HCT116 (cell line): ENCODE measurements at regions not wholly inside any gene's neighbourhood (a gene's known extent, or its start where the extent isn't known, plus 50 kb on each side); places are given as distances from the start of the nearest gene placed in this dataset.
"Not testable (repeated sequence)": the region's sequence is repeated elsewhere in the genome, so short reads cannot be mapped to it uniquely, and the experiment has no call there.

Source experiments
- EZH2 ChIP-seq: fragments of 200-600 bp; sonication (generic); IDR thresholded peaks from 2 replicates; pipeline ENCODE4 v1.6.1; 2017; ENCODE audit warnings: antibody characterized with exemption, mixed run types
- EZH2phosphoT487 ChIP-seq: fragments of 200-600 bp; IDR thresholded peaks from 2 replicates; pipeline ENCODE4 v1.6.1; 2018; ENCODE audit warnings: antibody characterized with exemption, borderline replicate concordance
- JUND ChIP-seq: IDR thresholded peaks from 2 replicates; pipeline ENCODE4 v1.6.1; 2012
- POLR2A ChIP-seq: IDR thresholded peaks from 2 replicates; pipeline ENCODE4 v1.7.0; 2011; ENCODE audit warnings: borderline replicate concordance; ENCODE audit not compliant: insufficient read depth, insufficient read length; ENCODE audit errors: extremely low read depth
- POLR2AphosphoS5 ChIP-seq: IDR thresholded peaks from 2 replicates; pipeline ENCODE4 v1.6.1; 2011; ENCODE audit warnings: mild to moderate bottlenecking, low read depth, low read length, moderate library complexity
- REST ChIP-seq: IDR thresholded peaks from 2 replicates; pipeline ENCODE4 v1.6.1; 2012; ENCODE audit warnings: low read depth
- SRF ChIP-seq: IDR thresholded peaks from 2 replicates; pipeline ENCODE4 v1.6.1; 2012; ENCODE audit warnings: low read depth
- TCF7L2 ChIP-seq: IDR thresholded peaks from 2 replicates; pipeline ENCODE4 v1.7.0; 2011; ENCODE audit warnings: borderline replicate concordance, inconsistent platforms; ENCODE audit not compliant: insufficient read depth, insufficient read length; ENCODE audit errors: extremely low read depth
- YY1 ChIP-seq: IDR thresholded peaks from 2 replicates; pipeline ENCODE4 v1.6.1; 2011; ENCODE audit warnings: low read length, low read depth, moderate library complexity, mild to moderate bottlenecking; ENCODE audit not compliant: insufficient replicate concordance; ENCODE audit errors: extremely low read depth
- ZBTB33 ChIP-seq: IDR thresholded peaks from 2 replicates; pipeline ENCODE4 v1.6.1; 2011; ENCODE audit warnings: mild to moderate bottlenecking, low read length, moderate library complexity; ENCODE audit not compliant: insufficient replicate concordance; ENCODE audit errors: extremely low read depth
- ZFX ChIP-seq: fragments of 450-650 bp; IDR thresholded peaks from 2 replicates; pipeline ENCODE4 v1.6.1; 2017
- ZNF274 ChIP-seq: fragments of 200-500 bp; sonication (Bioruptor generic); IDR thresholded peaks from 2 replicates; pipeline ENCODE4 v1.6.1; 2014; ENCODE audit warnings: mild to moderate bottlenecking, low read depth, low read length, inconsistent platforms
- TF ChIP-seq, protein P1 (sequence below), 3 experiments: fragments of 200-600 bp in 1 of 3; sonication (generic) in 1 of 3; IDR thresholded peaks in 2 of 3; conservative IDR thresholded peaks in 1 of 3; 2 replicates each; pipeline ENCODE4 v1.5.1; 2012 to 2017; ENCODE audit warnings: low read depth in 2 of 3, low read length in 2 of 3, antibody characterized with exemption in 1 of 3, borderline replicate concordance in 1 of 3, control low read depth in 1 of 3, mild to moderate bottlenecking in 1 of 3, mixed read lengths in 1 of 3, mixed run types in 1 of 3, moderate library complexity in 1 of 3; ENCODE audit not compliant: insufficient read depth in 1 of 3
- TF ChIP-seq, protein P2 (sequence below): IDR thresholded peaks from 2 replicates; pipeline ENCODE4 v1.6.1; 2012

DNA sequence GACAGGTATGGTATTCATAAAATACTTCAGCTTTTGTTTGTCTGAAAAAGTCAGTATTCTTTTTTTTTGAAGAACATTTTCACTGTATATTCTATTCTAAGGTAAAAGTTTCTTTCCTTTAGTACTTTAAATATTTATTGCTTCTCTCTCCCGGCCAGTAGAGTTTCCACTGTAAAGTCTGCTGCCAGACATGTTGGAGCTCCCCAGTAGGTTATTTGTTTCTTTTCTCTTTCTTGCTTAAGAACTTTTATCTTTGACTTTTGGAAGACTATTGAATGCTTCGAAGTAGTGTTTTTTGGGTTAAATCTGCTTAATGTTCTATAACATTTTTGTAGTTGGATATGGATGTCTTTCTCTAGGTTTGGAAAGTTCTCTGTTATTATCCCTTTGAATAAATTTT is 1613.3 kb downstream of the SPATA31A7 start:
- TF ChIP-seq, protein P1, sequence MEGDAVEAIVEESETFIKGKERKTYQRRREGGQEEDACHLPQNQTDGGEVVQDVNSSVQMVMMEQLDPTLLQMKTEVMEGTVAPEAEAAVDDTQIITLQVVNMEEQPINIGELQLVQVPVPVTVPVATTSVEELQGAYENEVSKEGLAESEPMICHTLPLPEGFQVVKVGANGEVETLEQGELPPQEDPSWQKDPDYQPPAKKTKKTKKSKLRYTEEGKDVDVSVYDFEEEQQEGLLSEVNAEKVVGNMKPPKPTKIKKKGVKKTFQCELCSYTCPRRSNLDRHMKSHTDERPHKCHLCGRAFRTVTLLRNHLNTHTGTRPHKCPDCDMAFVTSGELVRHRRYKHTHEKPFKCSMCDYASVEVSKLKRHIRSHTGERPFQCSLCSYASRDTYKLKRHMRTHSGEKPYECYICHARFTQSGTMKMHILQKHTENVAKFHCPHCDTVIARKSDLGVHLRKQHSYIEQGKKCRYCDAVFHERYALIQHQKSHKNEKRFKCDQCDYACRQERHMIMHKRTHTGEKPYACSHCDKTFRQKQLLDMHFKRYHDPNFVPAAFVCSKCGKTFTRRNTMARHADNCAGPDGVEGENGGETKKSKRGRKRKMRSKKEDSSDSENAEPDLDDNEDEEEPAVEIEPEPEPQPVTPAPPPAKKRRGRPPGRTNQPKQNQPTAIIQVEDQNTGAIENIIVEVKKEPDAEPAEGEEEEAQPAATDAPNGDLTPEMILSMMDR (IDR thresholded peaks at IDR 0.05 in 2 of 3, conservative IDR thresholded peaks at IDR 0.05 in 1 of 3; ENCODE audit: borderline replicate concordance in 1 of 3, insufficient read depth in 1 of 3, low read depth in 2 of 3, low read length in 2 of 3), result not testable (repeated sequence)
- TF ChIP-seq ZFX, EZH2phosphoT487, EZH2, POLR2AphosphoS5, JUND, REST, POLR2A, ZBTB33, ZNF274, SRF, TCF7L2, YY1: not testable (repeated sequence)
- TF ChIP-seq, protein P2, sequence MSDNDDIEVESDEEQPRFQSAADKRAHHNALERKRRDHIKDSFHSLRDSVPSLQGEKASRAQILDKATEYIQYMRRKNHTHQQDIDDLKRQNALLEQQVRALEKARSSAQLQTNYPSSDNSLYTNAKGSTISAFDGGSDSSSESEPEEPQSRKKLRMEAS, result not testable (repeated sequence)
